ENCODE measurements at regions not wholly inside any gene's neighbourhood (a gene's known extent, or its start where the extent isn't known, plus 50 kb on each side); places are given as distances from the start of the nearest gene placed in this dataset.

DNA sequence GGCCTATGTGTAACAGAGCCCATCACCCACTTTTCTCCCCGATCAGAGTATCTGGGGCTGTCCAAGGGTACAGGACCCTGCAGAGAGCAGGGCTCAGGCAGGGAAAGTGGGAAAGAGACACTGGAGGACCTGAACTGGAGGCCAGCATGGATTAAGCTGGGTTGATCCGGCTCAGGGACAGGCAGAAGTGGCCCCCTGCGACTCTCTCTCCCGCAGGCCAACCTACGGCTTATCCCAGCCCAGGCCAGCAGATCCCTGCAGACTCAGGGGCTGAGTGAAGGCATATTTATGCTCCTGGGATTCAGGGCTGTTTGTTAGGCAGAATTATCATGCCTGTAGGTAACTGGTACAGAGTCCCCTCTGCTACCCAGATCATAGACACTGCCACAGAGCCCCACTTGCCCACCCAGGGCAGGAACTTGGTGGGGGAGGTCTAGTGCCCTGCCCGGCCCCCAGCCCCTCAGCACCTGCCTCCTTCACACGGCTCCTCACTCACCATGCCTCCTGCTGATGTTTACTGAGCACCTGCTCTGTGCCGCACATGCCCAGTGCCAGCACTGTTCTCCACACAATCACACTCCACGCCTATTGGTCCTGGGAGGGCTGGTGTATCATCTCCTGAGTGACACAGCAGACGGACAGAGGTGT, 87.3 kb downstream of the ADRA2C start:
- Histone ChIP-seq H3K4me3 (ENCODE audit: low read length) (no peak overlapping the region), H3K36me3 (ENCODE audit: low read depth, low read length) (no peaks in the 10 kb centered on the region), H3K4me1 (ENCODE audit: insufficient read depth, low read length) (no peaks in the 10 kb centered on the region), H3K27ac (ENCODE audit: low read length) (no peak overlapping the region), H3K79me2 (ENCODE audit: low read length) (no peaks in the 10 kb centered on the region), H3K9ac (ENCODE audit: low read length) (no peak overlapping the region), H3K9me2 (replicated peaks; ENCODE audit: low read length) (no peaks in the 10 kb centered on the region), H3F3A (ENCODE audit: low read length, unreplicated experiment) (no peaks in the 10 kb centered on the region), H3K4me2 (ENCODE audit: low read length) (no peak overlapping the region), H2AFZ (ENCODE audit: low read length) (no peak overlapping the region), H3K9me3 (ENCODE audit: low read length) (no peaks in the 10 kb centered on the region), H4K20me1 (ENCODE audit: low read length) (no peaks in the 10 kb centered on the region), H3K27me3 (ENCODE audit: low read length) (peaks cover 59% of the 10 kb centered on the region)
- TF ChIP-seq EZH2 (IDR thresholded peaks at IDR 0.05; ENCODE audit: low read length, unreplicated experiment) (no peak), EZH2phosphoT487 (IDR thresholded peaks at IDR 0.05; ENCODE audit: borderline replicate concordance, low read length) (no peak)
- TF ChIP-seq, protein P1, sequence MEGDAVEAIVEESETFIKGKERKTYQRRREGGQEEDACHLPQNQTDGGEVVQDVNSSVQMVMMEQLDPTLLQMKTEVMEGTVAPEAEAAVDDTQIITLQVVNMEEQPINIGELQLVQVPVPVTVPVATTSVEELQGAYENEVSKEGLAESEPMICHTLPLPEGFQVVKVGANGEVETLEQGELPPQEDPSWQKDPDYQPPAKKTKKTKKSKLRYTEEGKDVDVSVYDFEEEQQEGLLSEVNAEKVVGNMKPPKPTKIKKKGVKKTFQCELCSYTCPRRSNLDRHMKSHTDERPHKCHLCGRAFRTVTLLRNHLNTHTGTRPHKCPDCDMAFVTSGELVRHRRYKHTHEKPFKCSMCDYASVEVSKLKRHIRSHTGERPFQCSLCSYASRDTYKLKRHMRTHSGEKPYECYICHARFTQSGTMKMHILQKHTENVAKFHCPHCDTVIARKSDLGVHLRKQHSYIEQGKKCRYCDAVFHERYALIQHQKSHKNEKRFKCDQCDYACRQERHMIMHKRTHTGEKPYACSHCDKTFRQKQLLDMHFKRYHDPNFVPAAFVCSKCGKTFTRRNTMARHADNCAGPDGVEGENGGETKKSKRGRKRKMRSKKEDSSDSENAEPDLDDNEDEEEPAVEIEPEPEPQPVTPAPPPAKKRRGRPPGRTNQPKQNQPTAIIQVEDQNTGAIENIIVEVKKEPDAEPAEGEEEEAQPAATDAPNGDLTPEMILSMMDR (conservative IDR thresholded peaks at IDR 0.05; ENCODE audit: low read depth, low read length): no peak
- intact Hi-C loops (cut with micrococcal nuclease): no loop called here
- no peak for ATAC-seq
- ChIA-PET CTCF (no interaction called here), POLR2A (ENCODE audit: unreplicated experiment) (no interaction called here)
- DNase-seq: no peak
- no TSS peak for BruUV-seq (replicated peaks)

DNA sequence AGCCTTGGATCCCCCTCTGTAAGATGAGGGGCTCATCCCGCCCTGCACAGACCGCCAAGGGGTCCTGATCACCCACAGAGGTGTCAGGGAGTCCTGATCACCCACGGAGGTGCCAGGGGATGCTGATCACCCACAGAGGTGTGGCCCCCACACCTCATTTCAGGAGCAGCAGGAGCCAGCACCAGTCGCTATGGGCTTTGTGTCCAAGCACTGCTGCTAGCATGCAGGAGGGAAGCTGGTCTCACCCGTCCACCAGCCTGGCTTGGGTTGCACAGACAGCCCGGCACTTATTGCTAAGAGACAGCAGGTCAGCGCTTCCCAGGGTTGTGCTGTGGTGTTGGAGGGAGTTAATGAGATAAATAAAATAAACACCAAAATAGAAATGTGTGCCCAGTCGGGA, 88.5 kb downstream of the ADRA2C start:
- H3K4me3 ChIP-seq (ENCODE audit: low read length): no peak overlapping the region
- H4K20me1 ChIP-seq (ENCODE audit: low read length): no peaks in the 10 kb centered on the region
- intact Hi-C loops (cut with micrococcal nuclease): no loop called here
- DNase-seq (no peak), ATAC-seq (no peak)
- no peaks in the 10 kb centered on the region for H3K79me2 ChIP-seq (ENCODE audit: low read length)
- no peak overlapping the region for H3K9ac ChIP-seq (ENCODE audit: low read length)
- H3K9me2 ChIP-seq (replicated peaks; ENCODE audit: low read length): no peaks in the 10 kb centered on the region
- ChIA-PET CTCF (no interaction called here), POLR2A (ENCODE audit: unreplicated experiment) (no interaction called here)
- no peaks in the 10 kb centered on the region for H3K9me3 ChIP-seq (ENCODE audit: low read length)
- no peak overlapping the region for H3K4me2 ChIP-seq (ENCODE audit: low read length)
- H2AFZ ChIP-seq (ENCODE audit: low read length): no peak overlapping the region
- no peaks in the 10 kb centered on the region for H3K4me1 ChIP-seq (ENCODE audit: insufficient read depth, low read length)
- H3K36me3 ChIP-seq (ENCODE audit: low read depth, low read length): no peaks in the 10 kb centered on the region
- H3K27ac ChIP-seq (ENCODE audit: low read length): no peak overlapping the region
- no peaks in the 10 kb centered on the region for H3F3A ChIP-seq (ENCODE audit: low read length, unreplicated experiment)
- BruUV-seq (replicated peaks): no TSS peak
- no peak for TF ChIP-seq EZH2phosphoT487 (IDR thresholded peaks at IDR 0.05; ENCODE audit: borderline replicate concordance, low read length)
- TF ChIP-seq, protein P1 (conservative IDR thresholded peaks at IDR 0.05; ENCODE audit: low read depth, low read length): no peak
- TF ChIP-seq EZH2 (IDR thresholded peaks at IDR 0.05; ENCODE audit: low read length, unreplicated experiment): no peak
- peaks cover 67% of the 10 kb centered on the region for H3K27me3 ChIP-seq (ENCODE audit: low read length)

DNA sequence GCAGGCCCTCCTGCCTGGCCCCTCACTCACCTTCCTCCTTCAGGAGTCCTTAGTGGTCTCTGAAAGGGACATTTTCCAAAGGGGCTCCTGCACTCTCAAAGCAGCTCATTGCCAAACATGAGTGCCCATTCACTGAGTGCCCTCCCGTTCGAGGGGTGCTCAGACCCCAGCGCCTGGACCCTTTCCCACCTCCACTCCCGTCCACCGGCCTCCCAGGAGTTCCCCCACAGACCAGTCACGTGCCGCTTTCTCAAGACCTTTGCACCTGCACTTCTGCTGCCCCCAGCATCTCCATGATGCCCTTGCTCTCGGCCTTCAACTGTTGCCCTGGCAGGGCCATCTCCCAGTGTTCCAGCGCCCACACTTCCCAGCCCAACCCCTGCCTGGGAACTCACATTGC, 89.5 kb downstream of the ADRA2C start:
- no peak overlapping the region for H2AFZ ChIP-seq (ENCODE audit: low read length)
- no peaks in the 10 kb centered on the region for H3K9me3 ChIP-seq (ENCODE audit: low read length)
- H4K20me1 ChIP-seq (ENCODE audit: low read length): no peaks in the 10 kb centered on the region
- H3K27ac ChIP-seq (ENCODE audit: low read length): no peak overlapping the region
- H3K9ac ChIP-seq (ENCODE audit: low read length): no peak overlapping the region
- BruUV-seq (replicated peaks): no TSS peak
- H3K79me2 ChIP-seq (ENCODE audit: low read length): no peaks in the 10 kb centered on the region
- TF ChIP-seq EZH2 (IDR thresholded peaks at IDR 0.05; ENCODE audit: low read length, unreplicated experiment) (no peak), EZH2phosphoT487 (IDR thresholded peaks at IDR 0.05; ENCODE audit: borderline replicate concordance, low read length) (no peak)
- TF ChIP-seq, protein P1 (conservative IDR thresholded peaks at IDR 0.05; ENCODE audit: low read depth, low read length): no peak
- H3K4me2 ChIP-seq (ENCODE audit: low read length): no peak overlapping the region
- no peaks in the 10 kb centered on the region for H3K36me3 ChIP-seq (ENCODE audit: low read depth, low read length)
- intact Hi-C loops (cut with micrococcal nuclease): no loop called here
- H3F3A ChIP-seq (ENCODE audit: low read length, unreplicated experiment): no peaks in the 10 kb centered on the region
- no peaks in the 10 kb centered on the region for H3K9me2 ChIP-seq (replicated peaks; ENCODE audit: low read length)
- H3K27me3 ChIP-seq (ENCODE audit: low read length): peaks cover 77% of the 10 kb centered on the region
- ChIA-PET POLR2A (ENCODE audit: unreplicated experiment) (no interaction called here), CTCF (no interaction called here)
- no peak for ATAC-seq
- DNase-seq: no peak
- no peaks in the 10 kb centered on the region for H3K4me1 ChIP-seq (ENCODE audit: insufficient read depth, low read length)
- H3K4me3 ChIP-seq (ENCODE audit: low read length): no peak overlapping the region

Data from PC-3 (cell line).